Peyer's patch (tissue), 4 donors: ENCODE measurements at regions not wholly inside any gene's neighbourhood (a gene's known extent, or its start where the extent isn't known, plus 50 kb on each side); places are given as distances from the start of the nearest gene placed in this dataset.

ENCODE experiments used
- DNase-seq, 3 donors: peaks; one replicate each; pipeline ENCODE4 v3.0.0-alpha.2; 2017 to 2019
- H3K27ac ChIP-seq, 4 donors: fragments of 200-600 bp; sonication (generic); one replicate each; pipeline ENCODE4 v1.5.1; 2016 to 2019
- H3K27me3 ChIP-seq, 2 donors: fragments of 200-600 bp; sonication (generic); one replicate each; pipeline ENCODE4 v1.5.1; 2019
- H3K36me3 ChIP-seq, 3 donors: fragments of 200-600 bp; sonication (generic); one replicate each; pipeline ENCODE4 v1.5.1; 2016 to 2019
- H3K4me1 ChIP-seq, 4 donors: fragments of 200-600 bp; sonication (generic); one replicate each; pipeline ENCODE4 v1.5.1; 2016 to 2019
- H3K4me3 ChIP-seq, 4 donors: fragments of 200-600 bp; sonication (generic); 1 replicate in 3 of 4; 2 replicates in 1 of 4; pipeline ENCODE4 v1.5.1; 2016 to 2019; ENCODE audit warnings: mild to moderate bottlenecking in 1 of 4
- H3K9me3 ChIP-seq, 4 donors: fragments of 200-600 bp; sonication (generic); one replicate each; pipeline ENCODE4 v1.5.1; 2016 to 2019; ENCODE audit warnings: mild to moderate bottlenecking in 1 of 4
- CTCF ChIP-seq, 6 experiments: fragments of 450-650 bp in 4 of 6; fragments of 200-600 bp in 2 of 6; sonication (generic) in 1 of 6; IDR thresholded peaks; one replicate each; pipeline ENCODE4 v1.5.1; 2017 to 2019; ENCODE audit warnings: antibody characterized with exemption in 6 of 6, mild to moderate bottlenecking in 3 of 6, moderate library complexity in 1 of 6
- POLR2A ChIP-seq, 2 donors: fragments of 450-650 bp; IDR thresholded peaks; one replicate each; pipeline ENCODE4 v1.5.1; 2017; ENCODE audit warnings: antibody characterized with exemption in 2 of 2, mild to moderate bottlenecking in 2 of 2, moderate library complexity in 2 of 2

- TF ChIP-seq CTCF (IDR thresholded peaks at IDR 0.05) = peak; percentile 67 to 92 (median 81)
- no peak for TF ChIP-seq POLR2A (IDR thresholded peaks at IDR 0.05)
Measured at GRCh38 chr4:153127760-153128494, 76.3 kb upstream of the TRIM2 start.

GRCh38 chr4:153131596-153131995 is 72.6 kb upstream of the TRIM2 start:
- DNase-seq = no peak
- no peaks in the 10 kb centered on the region for H3K9me3 ChIP-seq
- no peaks in the 10 kb centered on the region for H3K4me1 ChIP-seq
- TF ChIP-seq POLR2A (IDR thresholded peaks at IDR 0.05) = no peak
- peak in 1 of 6 experiments; percentile 5 for TF ChIP-seq CTCF (IDR thresholded peaks at IDR 0.05)
- H3K4me3 ChIP-seq = no peak overlapping the region
- no peak overlapping the region for H3K27ac ChIP-seq
- H3K27me3 ChIP-seq = no peaks in the 10 kb centered on the region
- H3K36me3 ChIP-seq = no peaks in the 10 kb centered on the region

More at GRCh38 chr4:153127760-153128494, 76.3 kb upstream of the TRIM2 start:
- peak; percentile 73 to 94 (median 89) for DNase-seq
- H3K27me3 ChIP-seq = no peaks in the 10 kb centered on the region
- H3K9me3 ChIP-seq = no peaks in the 10 kb centered on the region
- no peak overlapping the region for H3K27ac ChIP-seq
- H3K4me1 ChIP-seq = no peaks in the 10 kb centered on the region
- no peak overlapping the region for H3K4me3 ChIP-seq
- H3K36me3 ChIP-seq = no peaks in the 10 kb centered on the region

GRCh38 chr4:153137159-153137558 is 67.1 kb upstream of the TRIM2 start:
- Histone ChIP-seq H3K4me3 (no peak overlapping the region), H3K27me3 (no peaks in the 10 kb centered on the region), H3K36me3 (no peaks in the 10 kb centered on the region), H3K27ac (no peak overlapping the region), H3K9me3 (no peaks in the 10 kb centered on the region), H3K4me1 (no peaks in the 10 kb centered on the region)
- TF ChIP-seq POLR2A (IDR thresholded peaks at IDR 0.05) (no peak), CTCF (IDR thresholded peaks at IDR 0.05) (no peak)
- peak in 1 of 3 donors; percentile 65 for DNase-seq

- Histone ChIP-seq H3K9me3 (no peaks in the 10 kb centered on the region), H3K36me3 (no peaks in the 10 kb centered on the region), H3K4me3 (no peak overlapping the region), H3K4me1 (no peaks in the 10 kb centered on the region), H3K27ac (no peak overlapping the region), H3K27me3 (no peaks in the 10 kb centered on the region)
- no peak for DNase-seq
- TF ChIP-seq CTCF (IDR thresholded peaks at IDR 0.05) = no peak
- no peak for TF ChIP-seq POLR2A (IDR thresholded peaks at IDR 0.05)
Measured at GRCh38 chr4:153137677-153138630, 66.3 kb upstream of the TRIM2 start.

- no peak for DNase-seq
- Histone ChIP-seq H3K4me1 (peaks cover 0 to 6% (median 0%) of the 10 kb centered on the region in 4 donors), H3K4me3 (no peak overlapping the region)
Measured at GRCh38 chr4:153138736-153139135, 65.5 kb upstream of the TRIM2 start.

More at GRCh38 chr4:153138736-153139135, 65.5 kb upstream of the TRIM2 start:
- Histone ChIP-seq H3K9me3 (no peaks in the 10 kb centered on the region), H3K27me3 (no peaks in the 10 kb centered on the region), H3K27ac (no peak overlapping the region), H3K36me3 (no peaks in the 10 kb centered on the region)
- TF ChIP-seq CTCF (IDR thresholded peaks at IDR 0.05) = no peak
- no peak for TF ChIP-seq POLR2A (IDR thresholded peaks at IDR 0.05)
